Skeletal muscle tissue (tissue), 3 donors: ENCODE measurements at regions not wholly inside any gene's neighbourhood (a gene's known extent, or its start where the extent isn't known, plus 50 kb on each side); places are given as distances from the start of the nearest gene placed in this dataset.

Source experiments
- H3K27ac ChIP-seq: one replicate; pipeline ENCODE4 v1.7.0; 2013; ENCODE audit warnings: mild to moderate bottlenecking, low read depth, low read length, inconsistent platforms
- H3K27me3 ChIP-seq, 3 donors: one replicate each; pipeline ENCODE4 v1.7.0; 2013; ENCODE audit warnings: low read length in 3 of 3; ENCODE audit not compliant: control insufficient read depth in 3 of 3, insufficient read depth in 3 of 3
- H3K36me3 ChIP-seq, 3 donors: one replicate each; pipeline ENCODE4 v1.7.0; 2013; ENCODE audit warnings: low read length in 3 of 3; ENCODE audit not compliant: control insufficient read depth in 3 of 3, insufficient read depth in 3 of 3
- H3K4me1 ChIP-seq, 3 donors: one replicate each; pipeline ENCODE4 v1.7.0; 2013; ENCODE audit warnings: low read length in 3 of 3, mild to moderate bottlenecking in 3 of 3; ENCODE audit not compliant: control insufficient read depth in 3 of 3, insufficient read depth in 3 of 3
- H3K4me3 ChIP-seq, 3 donors: one replicate each; pipeline ENCODE4 v1.7.0; 2013; ENCODE audit warnings: low read length in 3 of 3
- H3K9ac ChIP-seq, 3 donors: one replicate each; pipeline ENCODE4 v1.7.0; 2013; ENCODE audit warnings: low read length in 3 of 3, mild to moderate bottlenecking in 3 of 3, moderate library complexity in 2 of 3, low read depth in 1 of 3
- H3K9me3 ChIP-seq, 3 donors: one replicate each; pipeline ENCODE4 v1.7.0; 2013; ENCODE audit warnings: low read length in 3 of 3; ENCODE audit not compliant: control insufficient read depth in 3 of 3
- donor health status: Osteomylitis.

GRCh38 chr10:34033078-34033477, 698.6 kb upstream of the NRP1 start:
- Histone ChIP-seq H3K9me3 (no peaks in the 10 kb centered on the region), H3K27ac (no peak overlapping the region), H3K36me3 (no peaks in the 10 kb centered on the region), H3K4me3 (no peak overlapping the region), H3K9ac (no peak overlapping the region), H3K4me1 (peaks cover 0 to 3% (median 0%) of the 10 kb centered on the region in 3 donors), H3K27me3 (no peaks in the 10 kb centered on the region)

DNA sequence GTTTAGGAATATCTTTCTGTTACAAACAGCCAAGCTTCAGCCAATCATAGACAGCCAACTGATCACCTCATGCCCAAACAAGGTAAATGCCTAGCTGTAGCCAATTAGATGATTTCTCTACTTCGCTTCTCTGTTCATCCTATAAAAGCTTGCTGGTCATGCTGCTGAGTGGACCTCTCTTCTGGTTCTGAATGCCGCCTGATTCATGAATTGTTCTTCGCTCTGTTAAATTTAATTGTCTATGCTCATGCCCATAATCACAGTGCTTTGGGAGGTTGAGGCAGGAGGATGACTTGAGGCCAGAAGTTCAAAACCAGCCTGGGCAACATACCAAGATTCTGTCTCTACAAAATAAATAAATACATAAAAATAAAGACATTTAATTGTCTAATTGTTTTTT, 698.1 kb upstream of the NRP1 start:
- H3K4me3 ChIP-seq = no peak overlapping the region
- H3K36me3 ChIP-seq = no peaks in the 10 kb centered on the region
- H3K4me1 ChIP-seq = peaks cover 0 to 3% (median 0%) of the 10 kb centered on the region in 3 donors
- H3K9ac ChIP-seq = no peak overlapping the region
- no peaks in the 10 kb centered on the region for H3K27me3 ChIP-seq
- H3K27ac ChIP-seq = no peak overlapping the region
- H3K9me3 ChIP-seq = no peaks in the 10 kb centered on the region

DNA sequence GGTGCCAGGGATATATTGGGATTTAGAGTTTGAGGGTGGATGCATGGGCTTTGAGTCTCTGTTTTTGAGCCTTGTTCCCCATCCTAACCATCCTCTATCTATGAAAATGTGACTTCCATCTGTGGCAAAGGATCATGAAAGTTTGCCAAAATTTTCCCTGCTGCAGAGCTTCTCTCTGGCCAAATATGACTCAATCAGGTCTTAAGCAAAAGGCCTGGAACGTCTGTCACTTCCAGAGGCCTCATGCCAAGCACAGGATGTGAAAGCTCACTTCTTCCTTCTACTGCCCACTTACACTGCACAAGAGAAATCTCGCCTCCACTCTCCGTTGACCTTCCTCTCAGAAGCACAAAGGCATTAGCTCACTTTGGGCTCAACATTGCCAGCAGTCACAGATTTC, 696.9 kb upstream of the NRP1 start:
- no peak overlapping the region for H3K27ac ChIP-seq
- H3K27me3 ChIP-seq = no peaks in the 10 kb centered on the region
- H3K36me3 ChIP-seq = no peaks in the 10 kb centered on the region
- no peak overlapping the region for H3K9ac ChIP-seq
- H3K9me3 ChIP-seq = no peaks in the 10 kb centered on the region
- H3K4me3 ChIP-seq = no peak overlapping the region
- H3K4me1 ChIP-seq = peaks cover 0 to 3% (median 0%) of the 10 kb centered on the region in 3 donors

DNA sequence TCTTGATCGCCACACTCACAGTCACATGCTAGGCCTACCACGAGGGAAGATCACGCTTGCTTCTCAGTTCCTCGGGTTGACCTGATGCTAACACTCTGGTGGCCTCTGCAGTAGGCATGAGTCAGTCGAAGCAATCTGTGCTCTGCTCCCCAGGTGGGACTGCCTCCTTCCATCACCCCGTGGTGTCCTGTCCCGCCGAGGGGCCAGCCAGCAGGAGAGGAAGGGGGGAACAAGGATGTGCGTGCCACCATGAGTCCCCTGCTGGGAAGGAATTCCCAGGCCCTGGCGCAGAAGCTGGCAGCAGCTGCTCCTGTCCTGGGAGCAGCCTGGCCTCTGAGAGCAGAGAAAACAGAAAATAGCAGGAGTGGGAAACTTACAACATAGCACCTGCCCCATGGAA, 695.0 kb upstream of the NRP1 start:
- Histone ChIP-seq H3K27me3 (no peaks in the 10 kb centered on the region), H3K9me3 (no peaks in the 10 kb centered on the region), H3K4me1 (peaks cover 0 to 3% (median 2%) of the 10 kb centered on the region in 3 donors), H3K4me3 (no peak overlapping the region), H3K27ac (no peak overlapping the region), H3K9ac (no peak overlapping the region), H3K36me3 (no peaks in the 10 kb centered on the region)

GRCh38 chr10:34028936-34029335, 694.5 kb upstream of the NRP1 start:
- no peaks in the 10 kb centered on the region for H3K27me3 ChIP-seq
- peaks cover 0 to 3% (median 2%) of the 10 kb centered on the region in 3 donors for H3K4me1 ChIP-seq
- H3K36me3 ChIP-seq = no peaks in the 10 kb centered on the region
- no peak overlapping the region for H3K4me3 ChIP-seq
- H3K27ac ChIP-seq = no peak overlapping the region
- no peak overlapping the region for H3K9ac ChIP-seq
- no peaks in the 10 kb centered on the region for H3K9me3 ChIP-seq

- peaks cover 0 to 2% (median 0%) of the 10 kb centered on the region in 3 donors for H3K4me1 ChIP-seq
- no peaks in the 10 kb centered on the region for H3K9me3 ChIP-seq
- no peak overlapping the region for H3K4me3 ChIP-seq
- H3K36me3 ChIP-seq = no peaks in the 10 kb centered on the region
- no peak overlapping the region for H3K27ac ChIP-seq
- no peaks in the 10 kb centered on the region for H3K27me3 ChIP-seq
- no peak overlapping the region for H3K9ac ChIP-seq
These were observed 690.4 kb upstream of the NRP1 start for GRCh38 chr10:34024693-34025425.

DNA sequence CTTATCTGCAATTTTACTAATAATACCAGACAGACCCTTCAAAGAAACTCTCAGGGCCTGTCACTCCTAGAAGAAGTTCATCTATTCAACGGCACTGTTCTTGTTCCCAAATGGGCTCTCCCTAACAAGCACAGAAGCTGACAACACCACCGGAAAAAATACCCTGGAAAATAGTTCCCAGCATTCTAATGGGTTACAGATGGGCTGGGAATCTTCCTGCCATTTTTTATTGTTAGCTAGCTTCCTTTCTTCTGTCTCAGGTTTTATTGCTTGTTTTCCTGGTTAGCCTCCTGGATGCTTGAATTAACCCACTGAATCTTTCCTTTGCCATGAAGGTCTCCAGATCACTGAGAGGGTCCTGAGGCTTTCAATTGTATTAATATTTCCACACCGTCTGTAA, 689.8 kb upstream of the NRP1 start:
- H3K27ac ChIP-seq = no peak overlapping the region
- H3K4me3 ChIP-seq = no peak overlapping the region
- H3K9me3 ChIP-seq = no peaks in the 10 kb centered on the region
- no peaks in the 10 kb centered on the region for H3K36me3 ChIP-seq
- no peaks in the 10 kb centered on the region for H3K27me3 ChIP-seq
- H3K9ac ChIP-seq = no peak overlapping the region
- peaks cover 0 to 2% (median 0%) of the 10 kb centered on the region in 3 donors for H3K4me1 ChIP-seq

DNA sequence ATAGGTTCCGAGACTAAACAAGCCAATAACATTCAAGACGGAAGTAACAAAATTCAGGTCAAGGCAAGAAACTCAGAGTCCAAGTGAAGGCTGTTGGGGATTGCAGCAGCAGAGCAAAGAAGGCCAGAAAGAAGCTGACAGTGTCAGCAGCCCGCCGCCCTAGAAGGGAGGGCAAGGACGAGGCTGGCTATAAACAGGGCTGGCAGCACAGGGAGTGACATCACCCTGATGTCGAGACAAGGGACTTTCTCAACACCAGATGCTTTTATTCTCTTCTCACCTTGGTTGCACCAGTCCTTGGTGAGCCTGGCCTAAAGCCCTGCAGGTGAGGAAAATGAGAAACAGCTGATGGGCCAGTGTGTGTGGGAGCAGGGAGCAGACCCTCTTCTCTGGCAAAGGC, 687.7 kb upstream of the NRP1 start:
- Histone ChIP-seq H3K27me3 (no peaks in the 10 kb centered on the region), H3K9me3 (no peaks in the 10 kb centered on the region), H3K4me1 (peaks cover 0 to 2% (median 0%) of the 10 kb centered on the region in 3 donors), H3K27ac (no peak overlapping the region), H3K36me3 (no peaks in the 10 kb centered on the region), H3K9ac (no peak overlapping the region), H3K4me3 (no peak overlapping the region)

- no peak overlapping the region for H3K4me3 ChIP-seq
These were observed 684.3 kb upstream of the NRP1 start for GRCh38 chr10:34018784-34019183.

GRCh38 chr10:34018129-34018528, 683.7 kb upstream of the NRP1 start:
- no peaks in the 10 kb centered on the region for H3K9me3 ChIP-seq
- no peak overlapping the region for H3K4me3 ChIP-seq
- no peak overlapping the region for H3K27ac ChIP-seq
- H3K4me1 ChIP-seq = no peaks in the 10 kb centered on the region
- no peaks in the 10 kb centered on the region for H3K27me3 ChIP-seq
- H3K36me3 ChIP-seq = no peaks in the 10 kb centered on the region
- no peak overlapping the region for H3K9ac ChIP-seq

More at GRCh38 chr10:34018784-34019183, 684.3 kb upstream of the NRP1 start:
- no peak overlapping the region for H3K9ac ChIP-seq
- no peaks in the 10 kb centered on the region for H3K27me3 ChIP-seq
- no peaks in the 10 kb centered on the region for H3K9me3 ChIP-seq
- H3K4me1 ChIP-seq = no peaks in the 10 kb centered on the region
- no peak overlapping the region for H3K27ac ChIP-seq
- no peaks in the 10 kb centered on the region for H3K36me3 ChIP-seq
